DND-41 (cell line): ENCODE measurements at regions not wholly inside any gene's neighbourhood (a gene's known extent, or its start where the extent isn't known, plus 50 kb on each side); places are given as distances from the start of the nearest gene placed in this dataset.

Experiments used
- EZH2 ChIP-seq: IDR thresholded peaks from 3 replicates; pipeline ENCODE4 v1.6.1; 2012; ENCODE audit warnings: borderline replicate concordance, low read depth, mild to moderate bottlenecking, moderate library complexity, low read length, inconsistent platforms; ENCODE audit not compliant: severe bottlenecking
- TF ChIP-seq, protein P1 (sequence below): IDR thresholded peaks from 2 replicates; pipeline ENCODE4 v1.5.1; 2012; ENCODE audit warnings: borderline replicate concordance, low read length, moderate library complexity, mild to moderate bottlenecking; ENCODE audit not compliant: poor library complexity, severe bottlenecking; ENCODE audit errors: extremely low read depth

DNA sequence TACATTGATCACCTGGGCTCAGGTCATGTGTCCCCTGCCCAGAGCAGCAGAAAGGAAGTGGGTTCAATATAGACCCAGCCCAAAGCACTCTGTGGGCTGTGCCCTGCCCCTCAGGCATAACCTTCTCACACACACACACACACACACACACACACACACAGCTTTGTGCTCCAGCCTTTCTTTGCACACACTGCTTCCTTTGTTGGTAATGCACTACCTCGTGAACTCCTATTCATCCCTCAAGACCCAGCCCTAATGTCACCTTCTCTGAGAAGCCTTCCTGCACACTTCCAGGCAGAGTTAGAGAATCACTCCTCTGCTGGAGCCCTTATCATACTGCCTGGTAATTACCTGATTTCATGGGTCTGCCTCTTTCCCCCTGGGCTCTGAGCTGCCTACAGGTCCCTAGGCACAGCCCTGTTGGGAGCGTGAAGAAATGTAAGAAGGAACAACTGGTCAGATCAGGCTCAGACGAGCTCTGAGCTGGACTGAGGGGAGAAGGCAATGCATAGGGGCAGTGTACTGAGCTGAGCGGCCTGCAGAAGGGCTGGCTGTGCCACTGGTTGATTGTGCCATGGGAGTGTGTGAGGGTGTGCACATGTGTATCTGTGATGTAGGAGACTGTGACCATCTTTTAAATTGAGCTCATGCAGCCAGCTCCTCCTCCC lies 210.3 kb downstream of the GLI2 start:
- TF ChIP-seq, protein P1, sequence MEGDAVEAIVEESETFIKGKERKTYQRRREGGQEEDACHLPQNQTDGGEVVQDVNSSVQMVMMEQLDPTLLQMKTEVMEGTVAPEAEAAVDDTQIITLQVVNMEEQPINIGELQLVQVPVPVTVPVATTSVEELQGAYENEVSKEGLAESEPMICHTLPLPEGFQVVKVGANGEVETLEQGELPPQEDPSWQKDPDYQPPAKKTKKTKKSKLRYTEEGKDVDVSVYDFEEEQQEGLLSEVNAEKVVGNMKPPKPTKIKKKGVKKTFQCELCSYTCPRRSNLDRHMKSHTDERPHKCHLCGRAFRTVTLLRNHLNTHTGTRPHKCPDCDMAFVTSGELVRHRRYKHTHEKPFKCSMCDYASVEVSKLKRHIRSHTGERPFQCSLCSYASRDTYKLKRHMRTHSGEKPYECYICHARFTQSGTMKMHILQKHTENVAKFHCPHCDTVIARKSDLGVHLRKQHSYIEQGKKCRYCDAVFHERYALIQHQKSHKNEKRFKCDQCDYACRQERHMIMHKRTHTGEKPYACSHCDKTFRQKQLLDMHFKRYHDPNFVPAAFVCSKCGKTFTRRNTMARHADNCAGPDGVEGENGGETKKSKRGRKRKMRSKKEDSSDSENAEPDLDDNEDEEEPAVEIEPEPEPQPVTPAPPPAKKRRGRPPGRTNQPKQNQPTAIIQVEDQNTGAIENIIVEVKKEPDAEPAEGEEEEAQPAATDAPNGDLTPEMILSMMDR, result no peak
- no peak for TF ChIP-seq EZH2
